Stimulated activated effector memory CD8-positive, alpha-beta T cell treated with anti-CD3 and anti-CD28 coated beads, Interleukin-12 subunit alpha, Interleukin-12 subunit beta, amount 100 ng/mL, for 72 hours (primary cell): ENCODE measurements at regions not wholly inside any gene's neighbourhood (a gene's known extent, or its start where the extent isn't known, plus 50 kb on each side); places are given as distances from the start of the nearest gene placed in this dataset.
"Not testable (repeated sequence)": the region's sequence is repeated elsewhere in the genome, so short reads cannot be mapped to it uniquely, and the experiment has no call there.

Experiments used
- ATAC-seq: fragments of 150-1000 bp; cut with Tn5 transposase; 2 replicates; pipeline ENCODE4 v1.10.0; 2021
- DNase-seq, 2 donors: peaks; one replicate each; pipeline ENCODE4 v3.0.0; 2021 to 2022; ENCODE audit warnings: low spot score in 2 of 2
- H3K27ac Mint-ChIP-seq: one replicate; pipeline ENCODE4 v1.8.0; 2022; ENCODE audit warnings: mild to moderate bottlenecking, mixed read lengths
- H3K36me3 Mint-ChIP-seq: one replicate; pipeline ENCODE4 v1.8.0; 2022; ENCODE audit warnings: mild to moderate bottlenecking, mixed read lengths
- H3K4me1 Mint-ChIP-seq: one replicate; pipeline ENCODE4 v1.8.0; 2022; ENCODE audit warnings: mixed read lengths
- H3K4me3 Mint-ChIP-seq: one replicate; pipeline ENCODE4 v1.8.0; 2022; ENCODE audit warnings: mild to moderate bottlenecking, mixed read lengths
- H3K9me3 Mint-ChIP-seq: one replicate; pipeline ENCODE4 v1.8.0; 2022; ENCODE audit warnings: mixed read lengths

GRCh38 chr5:10021248-10021647 lies 228.4 kb downstream of the ATPSCKMT start:
- Mint-ChIP-seq H3K4me1 (no peaks in the 10 kb centered on the region), H3K9me3 (peaks cover 24% of the 10 kb centered on the region), H3K27ac (no peak overlapping the region), H3K36me3 (no peaks in the 10 kb centered on the region), H3K4me3 (no peak overlapping the region)
- DNase-seq (no peak), ATAC-seq (no peak)

GRCh38 chr5:10019236-10019635 lies 230.5 kb downstream of the ATPSCKMT start:
- H3K4me1 Mint-ChIP-seq = no peaks in the 10 kb centered on the region

GRCh38 chr5:10018201-10019069 lies 231.3 kb downstream of the ATPSCKMT start:
- no peak overlapping the region for H3K27ac Mint-ChIP-seq
- DNase-seq (no peak), ATAC-seq (no peak)
- no peak overlapping the region for H3K4me3 Mint-ChIP-seq
- peaks cover 27% of the 10 kb centered on the region for H3K9me3 Mint-ChIP-seq
- no peaks in the 10 kb centered on the region for H3K36me3 Mint-ChIP-seq
- no peaks in the 10 kb centered on the region for H3K4me1 Mint-ChIP-seq

More at GRCh38 chr5:10019236-10019635, 230.5 kb downstream of the ATPSCKMT start:
- no peak overlapping the region for H3K27ac Mint-ChIP-seq
- no peak overlapping the region for H3K4me3 Mint-ChIP-seq
- no peaks in the 10 kb centered on the region for H3K36me3 Mint-ChIP-seq
- no peak for DNase-seq
- H3K9me3 Mint-ChIP-seq = peaks cover 23% of the 10 kb centered on the region
- ATAC-seq = no peak

GRCh38 chr5:10017786-10018185 lies 231.9 kb downstream of the ATPSCKMT start:
- Mint-ChIP-seq H3K4me3 (no peak overlapping the region), H3K27ac (no peak overlapping the region)
- DNase-seq = no peak

GRCh38 chr5:10016559-10016958 lies 233.1 kb downstream of the ATPSCKMT start:
- H3K4me3 Mint-ChIP-seq, DNase-seq, H3K36me3 Mint-ChIP-seq, H3K4me1 Mint-ChIP-seq, H3K27ac Mint-ChIP-seq, ATAC-seq: not testable (repeated sequence)
- H3K9me3 Mint-ChIP-seq = peaks cover 15% of the 10 kb centered on the region

More at GRCh38 chr5:10017786-10018185, 231.9 kb downstream of the ATPSCKMT start:
- ATAC-seq = no peak
- Mint-ChIP-seq H3K4me1 (no peaks in the 10 kb centered on the region), H3K36me3 (no peaks in the 10 kb centered on the region), H3K9me3 (peaks cover 21% of the 10 kb centered on the region)

GRCh38 chr5:10015681-10016080 lies 234.0 kb downstream of the ATPSCKMT start:
- not testable (repeated sequence) for H3K4me1 Mint-ChIP-seq, H3K36me3 Mint-ChIP-seq, ATAC-seq, DNase-seq, H3K4me3 Mint-ChIP-seq, H3K27ac Mint-ChIP-seq
- peaks cover 12% of the 10 kb centered on the region for H3K9me3 Mint-ChIP-seq

GRCh38 chr5:10009802-10010201 lies 239.9 kb downstream of the ATPSCKMT start:
- Mint-ChIP-seq H3K4me1 (no peaks in the 10 kb centered on the region), H3K27ac (no peak overlapping the region)

GRCh38 chr5:9987101-9987500 lies 262.6 kb downstream of the ATPSCKMT start:
- no peak overlapping the region for H3K4me3 Mint-ChIP-seq
- H3K4me1 Mint-ChIP-seq = no peaks in the 10 kb centered on the region
- H3K36me3 Mint-ChIP-seq = no peaks in the 10 kb centered on the region
- no peak overlapping the region for H3K27ac Mint-ChIP-seq
- no peak for ATAC-seq
- peaks cover 9% of the 10 kb centered on the region for H3K9me3 Mint-ChIP-seq
- DNase-seq = no peak

More at GRCh38 chr5:10009802-10010201, 239.9 kb downstream of the ATPSCKMT start:
- H3K36me3 Mint-ChIP-seq = no peaks in the 10 kb centered on the region
- H3K9me3 Mint-ChIP-seq = peaks cover 8% of the 10 kb centered on the region
- H3K4me3 Mint-ChIP-seq = no peak overlapping the region
- no peak for DNase-seq
- ATAC-seq = no peak

- Mint-ChIP-seq H3K9me3 (peaks cover 5% of the 10 kb centered on the region), H3K36me3 (no peaks in the 10 kb centered on the region), H3K4me3 (no peak overlapping the region), H3K27ac (no peak overlapping the region), H3K4me1 (no peaks in the 10 kb centered on the region)
- ATAC-seq (no peak), DNase-seq (no peak)
Observed at GRCh38 chr5:9977070-9977469, 272.6 kb downstream of the ATPSCKMT start.

GRCh38 chr5:9976621-9977020 lies 273.1 kb downstream of the ATPSCKMT start:
- Mint-ChIP-seq H3K27ac (no peak overlapping the region), H3K36me3 (no peaks in the 10 kb centered on the region), H3K4me3 (no peak overlapping the region), H3K9me3 (peaks cover 5% of the 10 kb centered on the region), H3K4me1 (no peaks in the 10 kb centered on the region)
- DNase-seq (no peak), ATAC-seq (no peak)

- peaks cover 14% of the 10 kb centered on the region for H3K9me3 Mint-ChIP-seq
- H3K4me1 Mint-ChIP-seq = no peaks in the 10 kb centered on the region
- H3K27ac Mint-ChIP-seq = no peak overlapping the region
- DNase-seq = no peak
- no peak overlapping the region for H3K4me3 Mint-ChIP-seq
- H3K36me3 Mint-ChIP-seq = no peaks in the 10 kb centered on the region
- ATAC-seq = no peak
Observed at GRCh38 chr5:9972059-9972458, 277.6 kb downstream of the ATPSCKMT start.

GRCh38 chr5:9971301-9971700 lies 278.4 kb downstream of the ATPSCKMT start:
- Mint-ChIP-seq H3K9me3 (peaks cover 14% of the 10 kb centered on the region), H3K36me3 (no peaks in the 10 kb centered on the region), H3K27ac (no peak overlapping the region), H3K4me1 (no peaks in the 10 kb centered on the region), H3K4me3 (no peak overlapping the region)
- DNase-seq (no peak), ATAC-seq (no peak)

- Mint-ChIP-seq H3K36me3 (no peaks in the 10 kb centered on the region), H3K27ac (no peak overlapping the region)
Observed at GRCh38 chr5:9958914-9959313, 290.8 kb downstream of the ATPSCKMT start.

GRCh38 chr5:9957214-9957613 lies 292.5 kb downstream of the ATPSCKMT start:
- DNase-seq = no peak
- Mint-ChIP-seq H3K36me3 (no peaks in the 10 kb centered on the region), H3K9me3 (peaks cover 15% of the 10 kb centered on the region), H3K4me3 (no peak overlapping the region), H3K27ac (no peak overlapping the region), H3K4me1 (no peaks in the 10 kb centered on the region)
- ATAC-seq = no peak

More at GRCh38 chr5:9958914-9959313, 290.8 kb downstream of the ATPSCKMT start:
- ATAC-seq = no peak
- H3K9me3 Mint-ChIP-seq = peaks cover 9% of the 10 kb centered on the region
- DNase-seq = no peak
- H3K4me1 Mint-ChIP-seq = no peaks in the 10 kb centered on the region
- no peak overlapping the region for H3K4me3 Mint-ChIP-seq

GRCh38 chr5:9956725-9957124 lies 293.0 kb downstream of the ATPSCKMT start:
- no peak for DNase-seq
- peaks cover 15% of the 10 kb centered on the region for H3K9me3 Mint-ChIP-seq
- ATAC-seq = no peak
- H3K4me3 Mint-ChIP-seq = no peak overlapping the region
- no peaks in the 10 kb centered on the region for H3K36me3 Mint-ChIP-seq
- H3K4me1 Mint-ChIP-seq = no peaks in the 10 kb centered on the region
- H3K27ac Mint-ChIP-seq = no peak overlapping the region

- H3K27ac Mint-ChIP-seq = no peak overlapping the region
- H3K36me3 Mint-ChIP-seq = no peaks in the 10 kb centered on the region
- no peak for ATAC-seq
- no peak for DNase-seq
- H3K4me1 Mint-ChIP-seq = no peaks in the 10 kb centered on the region
- H3K4me3 Mint-ChIP-seq = no peak overlapping the region
- H3K9me3 Mint-ChIP-seq = peaks cover 13% of the 10 kb centered on the region
Observed at GRCh38 chr5:9955586-9955985, 294.1 kb downstream of the ATPSCKMT start.
